GM12878 (cell line): ENCODE measurements at regions not wholly inside any gene's neighbourhood (a gene's known extent, or its start where the extent isn't known, plus 50 kb on each side); places are given as distances from the start of the nearest gene placed in this dataset.

Experiments used
- ATAC-seq: fragments of 200-7000 bp; cut with Tn5 transposase; 3 replicates; pipeline ENCODE4 v1.9.1; 2020; ENCODE audit warnings: mild to moderate bottlenecking, moderate library complexity
- BruUV-seq: library from RNA; stranded (reverse); fragments of 400-500 nt; replicated peaks from 2 replicates; lab custom pipeline; 2021; lab: Mats Ljungman, UMichigan
- CTCF ChIA-PET: fragments of 300-600 bp; sonication (Branson Sonifier 250); formaldehyde crosslinking; extraction: SDS; loops from one replicate; lab custom pipeline; 2021; ENCODE audit warnings: inconsistent platforms; lab: Yijun Ruan, JAX
- POLR2A ChIA-PET: fragments of 350-600 bp; formaldehyde crosslinking; extraction: SDS; loops from one replicate; lab custom pipeline; 2021; ENCODE audit warnings: inconsistent platforms; lab: Charles Lee
- RAD21 ChIA-PET: fragments of 300-600 bp; sonication (Branson Sonifier 250); formaldehyde crosslinking; loops from one replicate; lab custom pipeline; 2023; ENCODE audit warnings: antibody characterized with exemption; ENCODE audit not compliant: unreplicated experiment; lab: Charles Lee
- SMC1A ChIA-PET: fragments of 300-600 bp; sonication (Branson Sonifier 250); formaldehyde crosslinking; loops from one replicate; lab custom pipeline; 2023; ENCODE audit not compliant: unreplicated experiment, uncharacterized antibody; lab: Charles Lee
- DNase-seq: peaks from one replicate; pipeline ENCODE4 v3.0.0-alpha.2; 2011; ENCODE audit warnings: low read depth, low spot score
- FAIRE-seq: peaks from 3 replicates; lab custom pipeline; 2011; peaks lifted over from hg19 to GRCh38; lab: Jason Lieb, UNC
- H2AFZ ChIP-seq: 2 replicates; pipeline ENCODE4 v1.6.0; 2011; ENCODE audit warnings: low read depth, low read length, control low read depth; ENCODE audit not compliant: control insufficient read depth
- H3K27ac ChIP-seq: 2 replicates; pipeline ENCODE4 v1.5.1; 2011; ENCODE audit warnings: control low read depth; ENCODE audit not compliant: control insufficient read depth, insufficient read depth
- H3K27me3 ChIP-seq, 2 experiments: replicated peaks in 1 of 2; 2 replicates each; pipeline versions ENCODE4 v1.6.0 to v1.6.1; 2011; ENCODE audit warnings: low read length in 1 of 2; ENCODE audit not compliant: control insufficient read depth in 2 of 2, insufficient read depth in 2 of 2
- H3K36me3 ChIP-seq, 2 experiments: 2 replicates each; pipeline ENCODE4 v1.5.1; 2011; ENCODE audit warnings: low read length in 1 of 2; ENCODE audit not compliant: control insufficient read depth in 2 of 2, insufficient read depth in 2 of 2
- H3K4me1 ChIP-seq: 2 replicates; pipeline ENCODE4 v1.6.1; 2011; ENCODE audit warnings: mild to moderate bottlenecking, low read length, moderate library complexity, mixed read lengths; ENCODE audit not compliant: control insufficient read depth, insufficient read depth
- H3K4me2 ChIP-seq: 2 replicates; pipeline ENCODE4 v1.6.0; 2011; ENCODE audit warnings: control low read depth; ENCODE audit not compliant: control insufficient read depth, insufficient read depth
- H3K4me3 ChIP-seq: fragments of 200-600 bp; sonication (generic); 2 replicates; pipeline ENCODE4 v1.5.1; 2016
- H3K79me2 ChIP-seq: 2 replicates; pipeline ENCODE4 v1.6.0; 2011; ENCODE audit warnings: low read length; ENCODE audit not compliant: control insufficient read depth, insufficient read depth
- H3K9ac ChIP-seq: 2 replicates; pipeline ENCODE4 v1.8.0; 2011; ENCODE audit warnings: low read length, control low read depth, mixed read lengths; ENCODE audit not compliant: control insufficient read depth, insufficient read depth
- H3K9me3 ChIP-seq: replicated peaks from 3 replicates; pipeline ENCODE4 v1.5.1; 2011; ENCODE audit warnings: mild to moderate bottlenecking, low read length; ENCODE audit not compliant: control insufficient read depth, insufficient read depth
- H4K20me1 ChIP-seq: 2 replicates; pipeline ENCODE4 v1.6.0; 2011; ENCODE audit not compliant: control insufficient read depth, insufficient read depth
- ASH2L ChIP-seq: fragments of 300-600, 200-600 bp; sonication (generic); IDR thresholded peaks from 2 replicates; pipeline ENCODE4 v1.6.1; 2017; ENCODE audit warnings: low read depth, mild to moderate bottlenecking, borderline replicate concordance
- CHD4 ChIP-seq: fragments of 200-600 bp; sonication (generic); IDR thresholded peaks from 2 replicates; pipeline ENCODE4 v1.6.1; 2016; ENCODE audit warnings: mild to moderate bottlenecking
- FOXM1 ChIP-seq: IDR thresholded peaks from 2 replicates; pipeline ENCODE4 v1.6.1; 2012; ENCODE audit warnings: low read depth, mild to moderate bottlenecking, inconsistent platforms, low read length, moderate library complexity
- HDAC2 ChIP-seq: fragments of 200-600 bp; sonication (generic); IDR thresholded peaks from 2 replicates; pipeline ENCODE4 v1.6.1; 2017
- HDAC6 ChIP-seq: fragments of 200-600 bp; sonication (generic); IDR thresholded peaks from one replicate; pipeline ENCODE4 v1.8.0; 2017; ENCODE audit warnings: antibody characterized with exemption; ENCODE audit not compliant: unreplicated experiment
- JUNB ChIP-seq: IDR thresholded peaks from 2 replicates; pipeline ENCODE4 v1.6.1; 2016; ENCODE audit warnings: antibody characterized with exemption, mild to moderate bottlenecking
- MTA2 ChIP-seq: fragments of 450-650 bp; IDR thresholded peaks from 2 replicates; pipeline ENCODE4 v1.6.1; 2016; ENCODE audit warnings: low read depth, mild to moderate bottlenecking, moderate library complexity
- NFXL1 ChIP-seq: fragments of 450-650 bp; IDR thresholded peaks from 2 replicates; pipeline ENCODE4 v1.6.1; 2017; ENCODE audit warnings: antibody characterized with exemption, mild to moderate bottlenecking, borderline replicate concordance
- POLR2AphosphoS2 ChIP-seq: IDR thresholded peaks from 2 replicates; pipeline ENCODE4 v1.6.1; 2011; ENCODE audit warnings: low read depth, mild to moderate bottlenecking, low read length, improper control_type of control experiment, moderate library complexity
- SUZ12 ChIP-seq: fragments of 200-600 bp; sonication (generic); IDR thresholded peaks from one replicate; pipeline ENCODE4 v1.6.1; 2018; ENCODE audit warnings: antibody characterized with exemption, mild to moderate bottlenecking; ENCODE audit not compliant: unreplicated experiment
- WRNIP1 ChIP-seq: IDR thresholded peaks from 2 replicates; pipeline ENCODE4 v1.6.1; 2011; ENCODE audit warnings: low read depth, low read length, improper control_type of control experiment, borderline replicate concordance
- YBX1 ChIP-seq: fragments of 450-650 bp; IDR thresholded peaks from 2 replicates; pipeline ENCODE4 v1.6.1; 2016; ENCODE audit warnings: antibody characterized with exemption
- YY1 ChIP-seq: IDR thresholded peaks from 2 replicates; pipeline ENCODE4 v1.6.1; 2011; ENCODE audit warnings: low read depth, mild to moderate bottlenecking, low read length
- ZZZ3 ChIP-seq: IDR thresholded peaks from 2 replicates; pipeline ENCODE4 v1.6.1; 2011; ENCODE audit warnings: low read depth; ENCODE audit not compliant: control insufficient read depth, insufficient read length
- WGBS: methylation state at CpG from one replicate; pipeline ENCODE4 v1.1.6; 2016; ENCODE audit warnings: low lambda C conversion rate; ENCODE audit not compliant: insufficient replicate concordance, insufficient coverage; ENCODE audit errors: missing lambda C conversion rate; 5-methylcytosine and 5-hydroxymethylcytosine counted together
- in situ Hi-C: fragments of 300-500 bp; cut with MboI; formaldehyde crosslinking; loops from 9 replicates; pipeline ENCODE4 v1.14.3; 2018; ENCODE audit warnings: mixed read lengths
- intact Hi-C: fragments of 100-400 bp; cut with micrococcal nuclease; formaldehyde crosslinking; loops from one replicate; pipeline ENCODE4 v1.14.2; 2022; ENCODE audit not compliant: unreplicated experiment
- TF ChIP-seq, protein P1 (sequence below): fragments of 150-350 bp; IDR thresholded peaks from 2 replicates; pipeline ENCODE4 v1.6.1; 2014; ENCODE audit warnings: mild to moderate bottlenecking, low read depth, low read length
- TF ChIP-seq, protein P2 (sequence below): fragments of 450-650 bp; IDR thresholded peaks from 2 replicates; pipeline ENCODE4 v1.6.1; 2017; ENCODE audit warnings: mild to moderate bottlenecking, low read depth, inconsistent platforms; ENCODE audit not compliant: poor library complexity, severe bottlenecking

DNA sequence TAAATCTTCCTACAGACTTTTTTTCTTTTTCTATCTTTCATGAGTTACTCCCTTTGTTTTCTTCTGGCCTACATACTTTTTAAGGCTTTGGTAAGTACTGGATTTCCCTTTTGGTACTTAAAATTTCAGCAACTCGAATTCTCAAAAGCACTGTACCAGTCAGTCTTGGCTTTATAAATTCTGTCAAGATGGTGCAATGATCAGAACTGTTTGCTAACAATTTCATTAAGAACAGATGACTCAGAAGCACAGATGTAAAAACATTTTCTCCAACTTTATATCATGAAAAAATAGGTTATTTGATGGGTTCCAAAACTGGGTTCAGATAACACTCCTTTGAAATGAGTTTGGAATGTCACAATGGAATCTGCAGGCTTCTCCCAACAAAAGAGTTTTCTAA is 1961.8 kb upstream of the FLRT2 start (continued):
- TF ChIP-seq SUZ12 (no peak), YBX1 (no peak), MTA2 (no peak), POLR2AphosphoS2 (no peak), JUNB (no peak), NFXL1 (no peak), CHD4 (no peak)
- TF ChIP-seq, protein P1, sequence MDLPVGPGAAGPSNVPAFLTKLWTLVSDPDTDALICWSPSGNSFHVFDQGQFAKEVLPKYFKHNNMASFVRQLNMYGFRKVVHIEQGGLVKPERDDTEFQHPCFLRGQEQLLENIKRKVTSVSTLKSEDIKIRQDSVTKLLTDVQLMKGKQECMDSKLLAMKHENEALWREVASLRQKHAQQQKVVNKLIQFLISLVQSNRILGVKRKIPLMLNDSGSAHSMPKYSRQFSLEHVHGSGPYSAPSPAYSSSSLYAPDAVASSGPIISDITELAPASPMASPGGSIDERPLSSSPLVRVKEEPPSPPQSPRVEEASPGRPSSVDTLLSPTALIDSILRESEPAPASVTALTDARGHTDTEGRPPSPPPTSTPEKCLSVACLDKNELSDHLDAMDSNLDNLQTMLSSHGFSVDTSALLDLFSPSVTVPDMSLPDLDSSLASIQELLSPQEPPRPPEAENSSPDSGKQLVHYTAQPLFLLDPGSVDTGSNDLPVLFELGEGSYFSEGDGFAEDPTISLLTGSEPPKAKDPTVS, result no peak

GRCh38 chr14:83575301-83575700 is 1954.6 kb upstream of the FLRT2 start:
- no peak overlapping the region for H3K9ac ChIP-seq
- SMC1A ChIA-PET, result no interaction called here
- no peaks in the 10 kb centered on the region for H3K36me3 ChIP-seq
- WGBS, result 0% methylated on average over 1 of the region's 1 CpG
- ATAC-seq, result no peak
- H3K27me3 ChIP-seq, result no peaks in the 10 kb centered on the region
- TF ChIP-seq WRNIP1, result no peak
- no peak for TF ChIP-seq FOXM1
- TF ChIP-seq YY1, result no peak
- no peak for TF ChIP-seq ASH2L
- TF ChIP-seq HDAC6, result no peak
- no peak for TF ChIP-seq HDAC2
- no peak for TF ChIP-seq ZZZ3
- TF ChIP-seq, protein P2, sequence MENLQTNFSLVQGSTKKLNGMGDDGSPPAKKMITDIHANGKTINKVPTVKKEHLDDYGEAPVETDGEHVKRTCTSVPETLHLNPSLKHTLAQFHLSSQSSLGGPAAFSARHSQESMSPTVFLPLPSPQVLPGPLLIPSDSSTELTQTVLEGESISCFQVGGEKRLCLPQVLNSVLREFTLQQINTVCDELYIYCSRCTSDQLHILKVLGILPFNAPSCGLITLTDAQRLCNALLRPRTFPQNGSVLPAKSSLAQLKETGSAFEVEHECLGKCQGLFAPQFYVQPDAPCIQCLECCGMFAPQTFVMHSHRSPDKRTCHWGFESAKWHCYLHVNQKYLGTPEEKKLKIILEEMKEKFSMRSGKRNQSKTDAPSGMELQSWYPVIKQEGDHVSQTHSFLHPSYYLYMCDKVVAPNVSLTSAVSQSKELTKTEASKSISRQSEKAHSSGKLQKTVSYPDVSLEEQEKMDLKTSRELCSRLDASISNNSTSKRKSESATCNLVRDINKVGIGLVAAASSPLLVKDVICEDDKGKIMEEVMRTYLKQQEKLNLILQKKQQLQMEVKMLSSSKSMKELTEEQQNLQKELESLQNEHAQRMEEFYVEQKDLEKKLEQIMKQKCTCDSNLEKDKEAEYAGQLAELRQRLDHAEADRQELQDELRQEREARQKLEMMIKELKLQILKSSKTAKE, result no peak
- TF ChIP-seq, all 136 proteins: peak for 0
- no TSS peak for BruUV-seq
- Histone ChIP-seq H3K9me3 (no peaks in the 10 kb centered on the region), H4K20me1 (no peaks in the 10 kb centered on the region), H3K4me2 (no peak overlapping the region), H3K79me2 (no peaks in the 10 kb centered on the region), H3K4me3 (no peak overlapping the region), H3K4me1 (no peaks in the 10 kb centered on the region), H3K27ac (no peak overlapping the region), H2AFZ (no peak overlapping the region)
- ChIA-PET RAD21 (no interaction called here), CTCF (no interaction called here), POLR2A (no interaction called here)
- intact Hi-C loops, result no loop called here
- no peak for DNase-seq
- no peak for FAIRE-seq
- in situ Hi-C loops, result no loop called here
